Natural killer cell (primary cell): ENCODE measurements at regions not wholly inside any gene's neighbourhood (a gene's known extent, or its start where the extent isn't known, plus 50 kb on each side); places are given as distances from the start of the nearest gene placed in this dataset.

Experiments used
- ATAC-seq, 3 donors: fragments of 150-1000 bp in 2 of 3; fragments of 200-7000 bp in 1 of 3; cut with Tn5 transposase; 1 replicate in 1 of 3; 2 replicates in 2 of 3; pipeline ENCODE4 v1.10.0; 2021; ENCODE audit warnings: mild to moderate bottlenecking in 2 of 3, moderate library complexity in 2 of 3
- DNase-seq, 2 donors: peaks; one replicate each; pipeline versions ENCODE4 v3.0.0 to v3.0.0-alpha.2; 2013 to 2021; ENCODE audit warnings: mixed read lengths in 1 of 2
- H3K27ac ChIP-seq: one replicate; pipeline ENCODE4 v1.5.1; 2013; ENCODE audit warnings: mild to moderate bottlenecking, low read length
- H3K27me3 ChIP-seq: one replicate; pipeline ENCODE4 v1.6.1; 2013; ENCODE audit warnings: low read length; ENCODE audit not compliant: control insufficient read depth, insufficient read depth
- H3K36me3 ChIP-seq: one replicate; pipeline ENCODE4 v1.6.1; 2013; ENCODE audit warnings: low read length; ENCODE audit not compliant: control insufficient read depth, insufficient read depth
- H3K4me1 ChIP-seq: one replicate; pipeline ENCODE4 v1.6.1; 2013; ENCODE audit warnings: low read length; ENCODE audit not compliant: control insufficient read depth, insufficient read depth
- H3K4me3 ChIP-seq: one replicate; pipeline ENCODE4 v1.5.1; 2013; ENCODE audit warnings: low read length
- H3K9me3 ChIP-seq: one replicate; pipeline ENCODE4 v1.6.1; 2013; ENCODE audit warnings: low read length; ENCODE audit not compliant: control insufficient read depth, insufficient read depth
- H3K27ac Mint-ChIP-seq, 2 donors: one replicate each; pipeline ENCODE4 v1.8.0; 2022; ENCODE audit warnings: mild to moderate bottlenecking in 2 of 2, mixed read lengths in 2 of 2, moderate library complexity in 1 of 2
- H3K27me3 Mint-ChIP-seq, 2 donors: one replicate each; pipeline ENCODE4 v1.8.0; 2022; ENCODE audit warnings: low read depth in 2 of 2, mixed read lengths in 2 of 2
- H3K36me3 Mint-ChIP-seq: one replicate; pipeline ENCODE4 v1.8.0; 2022; ENCODE audit warnings: mixed read lengths
- H3K4me1 Mint-ChIP-seq, 2 donors: one replicate each; pipeline ENCODE4 v1.8.0; 2022; ENCODE audit warnings: mixed read lengths in 2 of 2
- H3K4me3 Mint-ChIP-seq: one replicate; pipeline ENCODE4 v1.8.0; 2022; ENCODE audit warnings: mild to moderate bottlenecking, moderate library complexity, mixed read lengths
- H3K9me3 Mint-ChIP-seq, 2 donors: one replicate each; pipeline ENCODE4 v1.8.0; 2022; ENCODE audit warnings: mixed read lengths in 2 of 2
- WGBS: methylation state at CpG from one replicate; pipeline ENCODE4 v1.1.7; 2013; ENCODE audit warnings: missing lambda C conversion rate; ENCODE audit not compliant: insufficient coverage; 5-methylcytosine and 5-hydroxymethylcytosine counted together
- intact Hi-C: fragments of 100-400 bp; cut with micrococcal nuclease; formaldehyde crosslinking; loops from one replicate; pipeline ENCODE4 v1.14.2; 2022
- TF ChIP-seq, protein P1 (sequence below): fragments of 200-600 bp; IDR thresholded peaks from one replicate; pipeline ENCODE4 v1.8.0; 2022; ENCODE audit warnings: antibody characterized with exemption

DNA sequence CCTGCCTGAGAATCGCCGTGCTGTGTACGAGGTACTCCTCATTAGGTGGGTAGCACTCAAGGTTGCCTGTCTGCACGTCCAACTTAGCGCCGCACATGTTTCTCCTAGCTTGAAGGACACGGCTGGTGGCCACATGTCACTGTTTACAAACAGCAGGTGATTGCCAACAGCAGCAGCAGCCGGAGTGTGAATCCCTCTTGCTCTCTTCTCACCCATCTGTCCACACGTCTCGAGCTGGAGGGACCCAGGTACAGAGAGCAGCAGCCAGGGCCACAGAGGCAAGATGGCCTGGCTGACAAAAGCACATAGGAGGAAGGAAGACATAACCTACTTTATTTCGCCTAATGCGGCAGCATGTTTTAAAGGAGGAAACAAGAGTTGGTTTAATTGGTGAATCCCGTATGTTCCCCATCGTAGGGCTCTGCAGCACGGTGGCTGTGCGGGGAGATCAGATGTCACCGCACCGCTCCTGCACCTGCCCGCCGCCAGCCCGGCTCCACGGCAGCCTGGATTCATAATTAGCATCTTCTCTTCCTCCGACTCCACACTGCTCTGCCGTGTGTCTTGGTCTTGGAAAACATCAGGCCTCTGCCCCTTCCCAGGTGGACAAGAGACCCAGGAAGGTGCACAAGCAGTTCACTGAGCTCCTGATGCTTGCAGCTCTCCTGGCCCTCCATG lies 201.6 kb upstream of the IRX1 start:
- ATAC-seq: no peak
- no peaks in the 10 kb centered on the region for H3K36me3 Mint-ChIP-seq

GRCh38 chr5:3393122-3393919 lies 202.3 kb upstream of the IRX1 start:
- ATAC-seq: no peak

More for the DNA sequence above, 201.6 kb upstream of the IRX1 start:
- H3K4me1 Mint-ChIP-seq: no peaks in the 10 kb centered on the region
- no peak overlapping the region for H3K27ac Mint-ChIP-seq
- no peak for DNase-seq
- TF ChIP-seq, protein P1, sequence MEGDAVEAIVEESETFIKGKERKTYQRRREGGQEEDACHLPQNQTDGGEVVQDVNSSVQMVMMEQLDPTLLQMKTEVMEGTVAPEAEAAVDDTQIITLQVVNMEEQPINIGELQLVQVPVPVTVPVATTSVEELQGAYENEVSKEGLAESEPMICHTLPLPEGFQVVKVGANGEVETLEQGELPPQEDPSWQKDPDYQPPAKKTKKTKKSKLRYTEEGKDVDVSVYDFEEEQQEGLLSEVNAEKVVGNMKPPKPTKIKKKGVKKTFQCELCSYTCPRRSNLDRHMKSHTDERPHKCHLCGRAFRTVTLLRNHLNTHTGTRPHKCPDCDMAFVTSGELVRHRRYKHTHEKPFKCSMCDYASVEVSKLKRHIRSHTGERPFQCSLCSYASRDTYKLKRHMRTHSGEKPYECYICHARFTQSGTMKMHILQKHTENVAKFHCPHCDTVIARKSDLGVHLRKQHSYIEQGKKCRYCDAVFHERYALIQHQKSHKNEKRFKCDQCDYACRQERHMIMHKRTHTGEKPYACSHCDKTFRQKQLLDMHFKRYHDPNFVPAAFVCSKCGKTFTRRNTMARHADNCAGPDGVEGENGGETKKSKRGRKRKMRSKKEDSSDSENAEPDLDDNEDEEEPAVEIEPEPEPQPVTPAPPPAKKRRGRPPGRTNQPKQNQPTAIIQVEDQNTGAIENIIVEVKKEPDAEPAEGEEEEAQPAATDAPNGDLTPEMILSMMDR: no peak
- H3K9me3 Mint-ChIP-seq: peaks cover 0 to 2% of the 10 kb centered on the region in 2 donors
- Histone ChIP-seq H3K4me3 (no peak overlapping the region), H3K9me3 (peaks cover 6% of the 10 kb centered on the region), H3K36me3 (no peaks in the 10 kb centered on the region), H3K4me1 (no peaks in the 10 kb centered on the region), H3K27ac (no peak overlapping the region), H3K27me3 (no peaks in the 10 kb centered on the region)
- no peaks in the 10 kb centered on the region for H3K27me3 Mint-ChIP-seq
- no peak overlapping the region for H3K4me3 Mint-ChIP-seq
- 77% methylated on average over 24 of the region's 24 CpGs for WGBS
- intact Hi-C loops: no loop called here

GRCh38 chr5:3392306-3392939 lies 203.2 kb upstream of the IRX1 start:
- no peak overlapping the region for H3K4me3 ChIP-seq
- no peaks in the 10 kb centered on the region for H3K27me3 ChIP-seq
- Mint-ChIP-seq H3K4me1 (no peaks in the 10 kb centered on the region), H3K9me3 (peaks cover 0 to 2% of the 10 kb centered on the region in 2 donors), H3K4me3 (no peak overlapping the region), H3K27ac (no peak overlapping the region), H3K36me3 (no peaks in the 10 kb centered on the region), H3K27me3 (no peaks in the 10 kb centered on the region)
- intact Hi-C loops: no loop called here
- no peaks in the 10 kb centered on the region for H3K36me3 ChIP-seq
- H3K27ac ChIP-seq: no peak overlapping the region
- H3K9me3 ChIP-seq: peaks cover 2% of the 10 kb centered on the region
- WGBS: 72% methylated on average over 5 of the region's 6 CpGs
- H3K4me1 ChIP-seq: no peaks in the 10 kb centered on the region
- TF ChIP-seq, protein P1: no peak
- DNase-seq (peak in 1 of 2 donors; percentile 7), ATAC-seq (no peak)

More at GRCh38 chr5:3393122-3393919, 202.3 kb upstream of the IRX1 start:
- Histone ChIP-seq H3K27ac (no peak overlapping the region), H3K4me1 (no peaks in the 10 kb centered on the region), H3K36me3 (no peaks in the 10 kb centered on the region), H3K27me3 (no peaks in the 10 kb centered on the region), H3K4me3 (no peak overlapping the region), H3K9me3 (peaks cover 4% of the 10 kb centered on the region)
- no peaks in the 10 kb centered on the region for H3K4me1 Mint-ChIP-seq
- peaks cover 0 to 2% of the 10 kb centered on the region in 2 donors for H3K9me3 Mint-ChIP-seq
- 82% methylated on average over 27 of the region's 27 CpGs for WGBS
- H3K36me3 Mint-ChIP-seq: no peaks in the 10 kb centered on the region
- DNase-seq: no peak
- H3K4me3 Mint-ChIP-seq: no peak overlapping the region
- H3K27ac Mint-ChIP-seq: no peak overlapping the region
- intact Hi-C loops: no loop called here
- no peaks in the 10 kb centered on the region for H3K27me3 Mint-ChIP-seq
- TF ChIP-seq, protein P1: no peak
